GM11168 (cell line): ENCODE measurements at regions not wholly inside any gene's neighbourhood (a gene's known extent, or its start where the extent isn't known, plus 50 kb on each side); places are given as distances from the start of the nearest gene placed in this dataset.
"Not testable (repeated sequence)": the region's sequence is repeated elsewhere in the genome, so short reads cannot be mapped to it uniquely, and the experiment has no call there.

Experiments used
- in situ Hi-C: fragments of 300-500 bp; cut with MboI; formaldehyde crosslinking; loops from one replicate; pipeline ENCODE4 v1.12.0; 2022; ENCODE audit warnings: low sequenced_read_pairs; ENCODE audit not compliant: unreplicated experiment

DNA sequence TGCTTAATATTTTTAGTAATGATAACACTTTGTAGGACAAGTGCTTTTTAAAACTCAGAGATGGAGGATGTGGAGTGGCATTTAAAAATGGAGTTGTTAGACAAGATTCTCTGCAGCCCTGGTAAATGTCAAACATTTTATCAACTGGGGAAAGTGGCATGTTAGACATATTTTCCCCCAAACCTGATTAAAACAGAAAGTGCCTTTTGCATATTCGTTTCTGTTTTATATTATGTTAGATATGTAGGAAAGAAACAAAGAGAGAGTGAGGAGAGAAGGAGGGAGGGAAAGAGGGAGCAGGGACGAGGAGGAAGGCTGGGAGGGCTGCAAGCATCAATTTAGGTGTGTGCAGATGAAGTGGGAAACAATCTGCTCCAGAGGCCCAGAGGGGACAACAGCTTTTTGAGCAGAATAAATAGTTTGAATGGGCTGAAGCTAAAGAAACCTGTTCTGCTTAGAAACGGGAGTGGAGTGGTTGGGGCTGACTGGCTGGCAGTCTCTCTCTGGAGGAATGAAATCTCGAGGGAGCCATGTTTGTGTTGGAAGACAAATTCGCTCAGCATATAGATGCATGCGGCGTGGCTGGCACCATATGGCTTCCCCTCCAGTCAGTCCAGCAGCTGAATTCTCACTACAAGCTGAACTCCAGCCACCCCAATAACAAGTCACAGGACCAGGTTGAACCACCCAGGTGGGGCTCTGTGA lies 502.2 kb downstream of the AJAP1 start:
- in situ Hi-C loops = no loop called here

DNA sequence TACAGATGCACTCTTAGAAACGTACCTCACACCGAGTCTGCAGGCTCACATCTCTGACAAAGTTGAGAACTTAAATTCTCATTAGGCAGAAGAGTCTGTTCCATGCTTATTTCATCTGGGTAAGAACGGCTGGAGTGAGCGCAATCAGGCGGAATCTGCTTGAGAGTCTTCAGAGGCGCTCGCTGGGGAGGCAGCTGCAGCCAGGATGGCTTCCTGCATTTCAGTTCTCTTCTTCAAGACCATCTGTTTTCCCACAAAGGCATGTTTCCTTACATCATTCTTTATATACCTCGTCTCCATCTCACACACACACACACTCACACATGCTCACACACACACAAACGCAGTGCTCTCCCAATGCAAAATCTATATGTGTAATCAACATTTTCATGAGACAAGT lies 497.1 kb downstream of the AJAP1 start:
- in situ Hi-C loops = no loop called here

DNA sequence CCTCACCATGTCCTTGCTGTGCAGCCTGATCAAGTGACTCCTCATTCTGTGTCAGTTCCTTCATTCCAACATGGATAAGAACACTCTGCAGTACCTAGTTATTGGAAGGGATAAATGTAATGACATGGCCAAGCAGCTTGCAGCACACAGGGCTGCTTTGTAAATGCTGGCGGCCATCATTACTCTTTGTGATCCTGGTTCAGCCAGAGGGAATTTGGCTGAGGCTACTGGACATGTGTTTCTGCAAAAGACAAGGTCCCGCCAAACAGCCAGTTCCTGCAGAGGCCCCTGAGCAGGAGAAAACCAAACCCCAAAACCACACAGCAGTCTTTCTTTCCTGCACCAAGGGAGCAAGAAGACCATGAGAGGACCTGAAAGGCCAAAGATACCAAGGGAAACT lies 495.8 kb downstream of the AJAP1 start:
- in situ Hi-C loops = no loop called here

DNA sequence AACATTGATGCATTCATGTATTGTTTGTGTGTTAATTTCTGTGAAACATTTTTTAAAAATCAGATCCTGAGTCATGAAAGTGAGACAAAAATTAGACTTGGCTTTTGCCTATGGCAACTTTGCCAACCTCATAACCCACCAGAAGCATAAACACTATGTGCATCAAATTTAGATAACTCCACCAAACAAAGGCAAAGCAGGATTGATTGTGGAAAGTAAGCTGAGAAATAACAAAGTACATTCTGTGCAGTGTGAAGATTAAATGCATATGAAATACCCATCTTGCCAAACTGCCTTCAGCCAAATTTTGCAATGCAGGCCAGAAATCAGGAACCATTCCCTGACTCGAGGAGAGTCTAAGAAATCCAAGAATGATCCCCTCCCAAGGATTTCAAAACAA lies 493.4 kb downstream of the AJAP1 start:
- in situ Hi-C loops = no loop called here

DNA sequence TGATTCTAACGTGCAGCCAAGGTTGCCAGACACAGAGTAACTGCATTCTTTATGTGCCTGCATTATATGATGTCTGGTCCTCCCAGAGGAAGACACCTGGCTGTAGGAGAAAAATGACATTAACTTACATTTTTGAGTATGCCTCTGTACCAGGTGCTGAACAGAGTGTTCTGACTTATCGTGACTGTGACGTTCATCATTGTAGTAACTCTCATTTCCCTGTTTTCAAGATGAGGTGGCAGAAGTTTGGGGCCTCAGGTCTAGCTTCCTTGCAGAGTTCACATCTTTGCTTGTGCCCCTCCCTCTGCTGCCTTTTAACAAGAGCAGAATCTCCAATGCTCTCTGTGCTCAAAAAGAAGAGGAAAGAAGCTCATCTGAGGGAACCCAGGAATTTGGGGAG lies 488.0 kb downstream of the AJAP1 start:
- in situ Hi-C loops = no loop called here

DNA sequence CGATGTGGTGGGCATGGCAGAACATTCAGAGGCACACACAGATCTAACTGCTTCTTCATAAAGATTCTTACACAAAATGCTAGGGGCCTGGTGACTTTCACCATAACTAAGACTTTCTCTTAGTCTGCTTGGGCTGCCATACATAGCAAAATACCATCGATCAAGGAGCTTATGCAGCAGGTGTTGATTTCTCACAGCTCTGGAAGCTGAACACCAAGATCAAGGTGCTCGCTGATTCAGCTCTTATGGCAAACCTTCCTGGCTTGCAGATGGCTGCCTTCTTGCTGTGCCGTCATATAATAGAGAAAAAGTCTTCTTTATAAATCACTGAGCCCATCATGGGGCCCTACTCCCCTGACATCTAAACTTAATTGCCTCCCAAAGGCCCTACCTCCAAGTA lies 487.3 kb downstream of the AJAP1 start:
- in situ Hi-C loops = no loop called here

DNA sequence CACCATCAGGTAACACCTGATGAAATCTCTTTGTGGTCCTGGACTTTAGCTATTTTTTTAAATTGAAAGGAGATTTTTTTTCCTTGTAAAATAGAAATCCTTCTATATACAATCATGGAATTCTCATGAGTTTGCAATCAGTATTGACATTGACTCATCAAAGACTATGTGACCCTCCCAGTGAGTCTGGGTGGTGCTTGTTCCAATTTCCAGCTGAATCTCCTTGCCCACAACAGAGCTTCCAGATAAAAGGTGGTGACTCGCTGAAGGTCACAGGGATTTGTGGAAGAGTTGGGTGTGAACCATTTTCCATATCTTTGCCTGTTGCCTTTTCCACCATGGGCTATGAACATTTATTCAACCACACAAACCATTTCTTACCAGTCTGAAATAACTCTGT lies 486.6 kb downstream of the AJAP1 start:
- in situ Hi-C loops = no loop called here

DNA sequence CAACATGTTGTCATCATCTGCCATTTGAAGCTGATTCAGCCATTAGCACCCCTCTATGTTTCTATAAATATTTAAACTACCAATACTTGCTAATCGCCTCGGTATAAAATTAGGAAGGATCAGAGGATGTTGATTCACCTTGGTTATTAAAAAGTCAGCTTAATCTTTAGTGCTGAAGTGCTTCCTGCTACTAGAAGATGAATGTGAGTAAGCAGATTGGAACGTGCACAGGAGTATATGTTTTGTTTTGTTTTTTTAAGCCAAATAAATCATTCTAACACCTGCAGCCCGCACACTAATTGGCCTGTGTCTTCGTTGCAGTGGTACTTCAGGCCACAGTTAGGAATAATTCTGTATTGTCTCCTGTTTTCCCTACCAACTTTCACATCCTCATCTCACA lies 485.7 kb downstream of the AJAP1 start:
- in situ Hi-C loops = no loop called here

DNA sequence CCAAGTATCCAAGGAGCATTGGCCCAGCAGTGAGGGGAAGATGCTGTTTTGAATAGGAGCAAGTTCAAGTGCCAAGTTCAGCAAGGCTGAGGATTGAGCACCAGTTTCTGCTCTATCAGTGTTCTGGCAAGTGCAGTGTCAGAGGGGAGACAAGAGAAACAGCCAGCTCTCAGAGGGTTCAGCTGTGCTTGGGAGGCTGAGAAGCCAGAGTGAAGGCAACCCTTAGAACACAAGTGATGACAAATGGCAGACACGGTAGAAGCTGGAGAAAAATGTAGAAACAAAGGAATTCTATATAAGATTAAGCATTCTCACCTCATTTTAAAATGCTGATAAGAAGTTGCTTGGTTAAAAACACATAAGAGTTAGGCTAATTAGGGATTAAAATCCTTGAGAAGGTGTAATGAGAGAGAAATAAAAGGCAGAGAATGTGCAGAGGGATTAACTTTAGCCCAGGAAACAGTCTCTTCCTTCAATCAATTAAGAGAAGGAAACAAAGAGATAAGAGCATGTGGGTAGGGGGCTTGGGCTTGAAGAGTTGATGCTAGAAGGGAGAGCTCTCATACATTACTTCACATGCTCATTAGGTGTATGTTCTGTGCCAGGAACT lies 475.4 kb downstream of the AJAP1 start:
- in situ Hi-C loops = no loop called here

DNA sequence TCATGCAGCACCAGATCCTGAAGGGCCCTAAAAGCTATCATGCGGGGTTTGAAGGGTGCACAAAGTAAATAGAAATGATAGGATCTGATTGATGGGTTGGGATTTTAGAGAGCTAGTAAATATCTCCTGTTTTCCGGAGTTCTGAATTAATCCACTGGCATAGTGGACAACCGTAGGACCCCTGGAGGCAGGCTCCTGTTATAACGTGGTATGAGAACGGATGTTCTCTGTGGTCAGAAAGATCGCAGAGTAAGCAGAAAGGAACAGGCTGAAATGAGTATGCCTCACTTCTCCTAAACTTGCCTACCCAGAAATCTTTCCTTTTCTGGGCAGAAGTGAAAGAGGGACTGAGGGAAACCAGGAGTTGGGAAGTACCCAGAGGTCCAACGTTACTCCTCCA lies 470.8 kb downstream of the AJAP1 start:
- in situ Hi-C loops = no loop called here

DNA sequence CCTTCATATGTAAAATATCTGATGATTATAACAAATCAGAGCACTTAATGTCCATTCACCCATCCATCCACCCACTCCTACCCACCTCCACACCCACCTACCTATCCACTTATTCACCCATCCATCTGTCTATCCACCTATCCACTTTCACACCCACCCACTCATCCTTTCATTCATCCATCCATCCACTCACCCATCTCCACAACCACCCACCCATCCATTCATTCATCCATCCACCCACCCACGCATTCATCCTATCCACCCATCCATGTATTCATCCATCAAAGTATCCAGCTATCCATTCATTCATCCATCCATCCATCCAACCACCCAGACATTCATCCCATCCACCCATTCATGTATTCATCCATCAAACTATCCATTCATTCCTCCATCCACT lies 466.1 kb downstream of the AJAP1 start:
- in situ Hi-C loops = no loop called here

DNA sequence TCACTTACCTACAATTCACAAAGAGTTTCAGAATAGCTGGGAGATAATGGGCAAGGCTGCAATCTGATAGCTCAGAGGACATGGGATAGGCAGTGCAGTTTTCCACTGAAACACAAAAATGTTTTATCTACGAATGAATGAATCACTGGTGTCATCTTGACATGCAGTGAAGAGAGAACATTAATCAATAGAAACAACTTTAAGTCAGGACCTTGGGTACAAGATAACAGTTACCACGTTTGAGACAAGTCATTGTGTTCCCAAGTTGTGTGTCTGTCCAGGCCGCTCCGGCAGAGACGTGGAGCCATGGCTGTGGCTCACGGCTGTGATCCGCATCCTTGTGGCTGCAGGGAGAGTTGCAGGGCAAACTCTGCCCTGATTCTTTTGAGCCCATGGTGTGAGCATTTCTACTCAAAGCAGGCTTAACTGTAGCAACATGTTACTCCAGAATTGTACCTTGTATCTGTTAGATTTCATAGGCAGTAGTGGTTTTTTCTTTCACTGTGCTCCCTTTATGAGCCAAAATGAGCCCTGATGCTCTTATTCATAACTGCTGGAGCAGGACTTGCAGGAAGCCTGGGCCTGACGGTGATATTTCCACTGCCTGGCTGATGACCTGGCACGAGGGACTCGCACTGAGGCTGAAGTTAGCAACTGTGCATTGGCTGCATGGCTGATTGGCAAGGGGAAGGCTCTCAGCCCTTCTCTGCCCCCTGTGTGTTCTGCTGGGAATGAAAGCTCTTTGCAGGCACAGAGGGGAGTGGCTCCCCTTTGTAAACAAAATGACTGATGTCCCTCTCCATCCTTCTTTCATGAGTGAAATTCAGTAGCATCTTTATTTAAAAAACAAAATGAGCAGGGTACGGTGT lies 465.2 kb downstream of the AJAP1 start:
- in situ Hi-C loops = no loop called here

DNA sequence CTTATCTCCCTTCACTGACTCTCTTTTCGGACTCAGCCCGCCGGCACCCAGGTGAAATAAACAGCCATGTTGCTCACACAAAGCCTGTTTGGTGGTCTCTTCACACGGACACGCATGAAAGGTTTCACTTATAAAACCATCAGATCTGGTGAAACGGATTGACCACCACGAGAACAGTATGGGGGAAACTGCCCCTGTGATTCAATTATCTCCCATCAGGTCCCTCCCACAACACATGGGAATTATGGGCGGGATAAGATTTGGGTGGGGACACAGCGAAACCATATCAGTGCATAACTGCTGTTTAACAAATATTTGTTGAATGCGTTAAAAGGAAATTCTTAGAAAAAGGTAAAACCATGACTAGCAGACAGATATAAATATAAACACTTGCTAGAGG lies 464.4 kb downstream of the AJAP1 start:
- in situ Hi-C loops = not testable (repeated sequence)

DNA sequence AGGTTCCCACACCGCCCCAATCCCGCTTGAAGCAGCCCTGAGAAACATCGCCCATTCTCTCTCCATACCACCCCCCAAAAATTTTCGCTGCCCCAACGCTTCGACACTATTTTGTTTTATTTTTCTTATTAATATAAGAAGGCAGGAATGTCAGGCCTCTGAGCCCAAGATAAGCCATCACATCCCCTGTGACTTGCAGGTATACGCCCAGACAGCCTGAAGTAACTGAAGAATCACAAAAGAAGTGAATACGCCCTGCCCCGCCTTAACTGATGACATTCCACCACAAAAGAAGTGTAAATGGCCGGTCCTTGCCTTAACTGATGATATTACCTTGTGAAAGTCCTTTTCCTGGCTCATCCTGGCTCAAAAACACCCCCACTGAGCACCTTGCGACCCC lies 463.9 kb downstream of the AJAP1 start:
- in situ Hi-C loops = not testable (repeated sequence)

DNA sequence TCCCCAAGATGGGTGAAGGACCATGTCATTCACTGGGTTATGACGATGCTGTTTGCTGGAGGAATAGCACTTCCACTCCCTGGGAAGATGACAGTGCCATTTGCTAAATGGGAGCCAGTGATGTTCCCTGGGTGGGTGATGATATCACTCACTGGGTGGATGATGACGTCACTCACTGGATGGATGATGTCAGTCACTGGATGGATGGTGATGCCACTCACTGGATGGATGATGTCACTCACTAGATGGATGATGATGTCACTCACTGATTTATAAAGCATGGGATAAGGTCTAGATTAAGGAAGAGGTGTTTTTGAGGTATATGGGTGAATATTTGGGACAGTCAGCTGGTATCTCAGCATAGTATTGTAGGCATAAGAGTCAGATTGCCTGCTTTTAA lies 457.2 kb downstream of the AJAP1 start:
- in situ Hi-C loops = no loop called here

DNA sequence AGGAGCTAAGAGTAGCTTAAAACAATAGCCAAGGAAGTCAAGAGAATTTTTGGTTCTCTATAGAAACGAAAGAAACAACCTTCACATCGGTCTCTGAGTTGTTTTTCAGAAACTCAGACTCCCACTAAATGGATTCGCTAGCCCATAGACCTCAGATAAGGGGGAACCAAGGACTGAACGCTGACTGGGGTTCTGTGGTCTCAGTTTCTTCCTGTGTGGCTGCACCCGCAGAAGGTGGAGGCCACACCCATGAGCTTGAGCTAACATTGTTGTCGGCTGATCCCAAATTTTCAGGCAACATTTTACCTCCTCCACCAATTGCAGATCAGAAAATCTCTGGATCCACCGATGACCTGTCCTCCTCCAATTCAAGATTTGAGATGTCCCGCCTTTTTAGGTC lies 456.1 kb downstream of the AJAP1 start:
- in situ Hi-C loops = no loop called here

DNA sequence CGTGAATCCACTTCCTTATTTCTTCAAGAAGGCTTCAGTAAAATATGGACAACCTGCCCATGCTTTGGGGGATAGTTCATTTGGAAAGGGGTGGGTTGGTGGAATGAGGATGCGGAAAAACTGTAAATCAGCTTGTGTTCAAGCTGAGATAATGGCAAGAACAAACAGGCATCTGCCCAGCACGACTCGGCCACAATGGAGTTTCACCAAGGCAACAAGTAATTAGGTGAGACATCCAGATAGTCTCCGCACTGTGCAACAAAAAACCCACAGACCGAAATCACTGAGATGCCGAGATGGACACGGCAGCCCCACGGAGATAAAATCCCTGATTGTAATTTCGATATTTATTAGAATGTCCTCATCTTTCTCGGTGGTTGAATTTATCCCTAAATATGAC lies 455.2 kb downstream of the AJAP1 start:
- in situ Hi-C loops = no loop called here

DNA sequence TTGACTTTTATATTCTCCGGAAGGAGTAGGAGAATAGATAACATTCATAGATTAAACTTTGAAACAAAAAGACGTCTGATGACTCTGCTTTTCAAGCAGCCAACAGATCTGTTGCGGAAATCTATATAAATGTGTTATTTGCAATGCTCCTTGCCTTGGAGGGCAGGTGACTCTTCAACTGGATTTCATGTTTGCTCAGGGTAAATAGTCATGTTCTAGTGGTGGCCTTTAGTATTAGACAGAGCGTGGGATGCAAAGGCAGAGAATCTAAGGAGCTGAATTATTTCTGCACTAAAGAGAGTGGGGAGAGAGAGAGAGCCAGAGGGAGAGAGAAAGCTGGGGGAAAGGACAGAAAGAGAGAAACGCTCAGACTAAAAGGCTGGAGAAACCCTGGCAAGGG lies 454.3 kb downstream of the AJAP1 start:
- in situ Hi-C loops = no loop called here

DNA sequence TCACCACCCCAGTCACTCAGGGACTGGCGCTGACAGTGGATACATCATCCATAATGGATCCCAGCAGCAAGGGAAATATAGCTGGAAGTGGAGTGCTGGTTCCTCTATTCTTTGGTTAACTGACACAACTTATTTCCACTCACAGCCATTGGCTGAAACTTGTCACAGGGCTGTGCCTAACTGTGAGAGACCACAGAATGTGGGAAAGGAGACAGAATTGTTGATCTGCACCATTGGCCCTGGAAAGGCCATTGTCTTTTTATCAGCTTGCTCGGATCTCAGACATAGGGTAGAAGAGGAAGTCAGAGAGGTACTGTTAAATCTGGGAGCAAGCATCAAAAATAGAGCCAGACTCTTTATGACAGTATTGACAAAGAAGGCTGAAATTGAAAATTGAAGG lies 451.3 kb downstream of the AJAP1 start:
- in situ Hi-C loops = no loop called here

DNA sequence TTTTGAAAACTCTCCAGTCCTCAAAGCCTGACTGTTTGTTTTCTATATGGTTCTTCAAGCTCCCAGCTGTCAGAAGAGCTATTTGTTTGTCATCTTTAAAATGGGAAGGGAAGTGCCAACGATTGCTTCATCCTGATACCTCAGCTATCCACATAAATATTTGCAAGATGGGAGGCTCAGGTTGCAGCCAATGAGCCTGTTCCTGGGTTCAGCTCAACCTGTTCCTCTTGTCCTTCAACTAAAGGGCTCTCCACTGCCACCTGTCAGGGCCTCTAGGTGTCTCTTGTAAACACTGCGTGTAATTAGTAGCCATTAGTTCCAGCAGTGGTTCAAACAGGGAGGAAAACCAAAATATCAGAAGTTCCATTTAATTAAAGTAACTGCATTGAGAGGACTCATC lies 445.1 kb downstream of the AJAP1 start:
- in situ Hi-C loops = no loop called here

DNA sequence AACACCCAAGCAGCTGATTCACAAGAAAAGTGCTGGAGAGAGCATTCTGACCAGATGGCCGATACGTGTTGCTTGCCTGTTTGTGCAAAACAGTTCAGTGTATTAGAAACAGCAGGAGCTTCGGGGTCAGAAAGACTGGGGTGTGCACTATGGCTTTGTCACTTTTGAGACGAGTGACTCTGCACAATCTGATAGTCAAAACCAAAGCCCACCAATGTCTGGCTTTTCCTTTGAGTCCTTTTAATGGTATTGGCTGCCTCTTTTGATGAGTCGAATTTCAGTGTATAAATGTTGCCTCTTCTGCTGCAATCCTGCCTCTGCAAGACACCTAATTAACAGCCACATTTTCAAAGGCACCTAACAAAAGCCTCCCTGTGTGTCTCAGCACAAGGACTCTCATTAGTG lies 444.6 kb downstream of the AJAP1 start:
- in situ Hi-C loops = no loop called here
